ENCODE measurements at regions not wholly inside any gene's neighbourhood (a gene's known extent, or its start where the extent isn't known, plus 50 kb on each side); places are given as distances from the start of the nearest gene placed in this dataset.
A peak's percentile ranks its signal among the peaks of the same experiment; 100 is the strongest.

GRCh38 chr2:180101846-180102245 is 94.7 kb upstream of the CWC22 start:
- no peak for TF ChIP-seq CTCF (IDR thresholded peaks at IDR 0.05; ENCODE audit: low read depth, low read length)
- no peak overlapping the region for H3K4me3 ChIP-seq (ENCODE audit: low read depth, low read length)
- in situ Hi-C loops (cut with HindIII; ENCODE audit: low sequenced_read_pairs) = no loop called here
- peak; percentile 1 for DNase-seq (ENCODE audit: low read depth, low spot score)

- TF ChIP-seq CTCF (IDR thresholded peaks at IDR 0.05; ENCODE audit: low read depth, low read length) = no peak
- no peak overlapping the region for H3K4me3 ChIP-seq (ENCODE audit: low read depth, low read length)
- no peak for DNase-seq (ENCODE audit: low read depth, low spot score)
- in situ Hi-C loops (cut with HindIII; ENCODE audit: low sequenced_read_pairs) = no loop called here
Measured at GRCh38 chr2:180099308-180099707, 92.2 kb upstream of the CWC22 start.

GRCh38 chr2:180085144-180085543 is 78.0 kb upstream of the CWC22 start:
- in situ Hi-C loops (cut with HindIII; ENCODE audit: low sequenced_read_pairs) = no loop called here
- DNase-seq (ENCODE audit: low read depth, low spot score) = no peak
- no peak overlapping the region for H3K4me3 ChIP-seq (ENCODE audit: low read depth, low read length)
- TF ChIP-seq CTCF (IDR thresholded peaks at IDR 0.05; ENCODE audit: low read depth, low read length) = no peak

GRCh38 chr2:180077295-180077906 is 70.3 kb upstream of the CWC22 start:
- TF ChIP-seq CTCF (IDR thresholded peaks at IDR 0.05; ENCODE audit: low read depth, low read length) = peak; percentile 79
- in situ Hi-C loops (cut with HindIII; ENCODE audit: low sequenced_read_pairs) = no loop called here
- peak; percentile 55 for DNase-seq (ENCODE audit: low read depth, low spot score)
- H3K4me3 ChIP-seq (ENCODE audit: low read depth, low read length) = no peak overlapping the region

- DNase-seq (ENCODE audit: low read depth, low spot score) = no peak
- in situ Hi-C loops (cut with HindIII; ENCODE audit: low sequenced_read_pairs) = no loop called here
Measured at GRCh38 chr2:180075870-180076269, 68.8 kb upstream of the CWC22 start.

GRCh38 chr2:180071797-180072196 is 64.7 kb upstream of the CWC22 start:
- in situ Hi-C loops (cut with HindIII; ENCODE audit: low sequenced_read_pairs) = no loop called here
- no peak overlapping the region for H3K4me3 ChIP-seq (ENCODE audit: low read depth, low read length)
- no peak for DNase-seq (ENCODE audit: low read depth, low spot score)
- TF ChIP-seq CTCF (IDR thresholded peaks at IDR 0.05; ENCODE audit: low read depth, low read length) = no peak

More at GRCh38 chr2:180075870-180076269, 68.8 kb upstream of the CWC22 start:
- no peak overlapping the region for H3K4me3 ChIP-seq (ENCODE audit: low read depth, low read length)
- TF ChIP-seq CTCF (IDR thresholded peaks at IDR 0.05; ENCODE audit: low read depth, low read length) = no peak

Data from astrocyte of the spinal cord (primary cell).